ENCODE measurements at regions not wholly inside any gene's neighbourhood (a gene's known extent, or its start where the extent isn't known, plus 50 kb on each side); places are given as distances from the start of the nearest gene placed in this dataset.

GRCh38 chr12:78612190-78612589 is 252.4 kb upstream of the SYT1 start:
- no peak for DNase-seq (ENCODE audit: low spot score in 2 of 2)
- TF ChIP-seq CTCF (IDR thresholded peaks at IDR 0.05) (no peak), EP300 (IDR thresholded peaks at IDR 0.05) (no peak), POLR2A (IDR thresholded peaks at IDR 0.05) (no peak)
- Histone ChIP-seq H3K27me3 (no peaks in the 10 kb centered on the region), H3K36me3 (no peaks in the 10 kb centered on the region), H3K9me3 (peaks cover 0 to 6% (median 0%) of the 10 kb centered on the region in 4 donors), H3K4me1 (no peaks in the 10 kb centered on the region), H3K27ac (no peak overlapping the region), H3K4me3 (no peak overlapping the region)
- WGBS, 2 donors: 84 to 90% methylated on average over 2 of the region's 2 CpGs

GRCh38 chr12:78617683-78618082 is 246.9 kb upstream of the SYT1 start:
- TF ChIP-seq EP300 (IDR thresholded peaks at IDR 0.05) (no peak), CTCF (IDR thresholded peaks at IDR 0.05) (no peak), POLR2A (IDR thresholded peaks at IDR 0.05) (no peak)

GRCh38 chr12:78622529-78623195 is 241.9 kb upstream of the SYT1 start:
- H3K27me3 ChIP-seq: no peaks in the 10 kb centered on the region
- WGBS, 2 donors: 47% methylated on average over 3 of the region's 3 CpGs

More at GRCh38 chr12:78617683-78618082, 246.9 kb upstream of the SYT1 start:
- 89% methylated on average over 2 of the region's 2 CpGs for WGBS, 2 donors
- Histone ChIP-seq H3K36me3 (no peaks in the 10 kb centered on the region), H3K9me3 (peaks cover 0 to 8% (median 0%) of the 10 kb centered on the region in 4 donors), H3K4me1 (no peaks in the 10 kb centered on the region), H3K27ac (no peak overlapping the region), H3K27me3 (no peaks in the 10 kb centered on the region), H3K4me3 (no peak overlapping the region)
- no peak for DNase-seq (ENCODE audit: low spot score in 2 of 2)

GRCh38 chr12:78628491-78629100 is 236.0 kb upstream of the SYT1 start:
- Histone ChIP-seq H3K27me3 (no peaks in the 10 kb centered on the region), H3K9me3 (peaks cover 0 to 17% (median 0%) of the 10 kb centered on the region in 4 donors), H3K36me3 (no peaks in the 10 kb centered on the region), H3K4me1 (no peaks in the 10 kb centered on the region), H3K4me3 (no peak overlapping the region), H3K27ac (no peak overlapping the region)
- 76 to 88% methylated on average over 1 of the region's 1 CpG for WGBS, 2 donors
- no peak for TF ChIP-seq EP300 (IDR thresholded peaks at IDR 0.05)
- no peak for DNase-seq (ENCODE audit: low spot score in 2 of 2)

More at GRCh38 chr12:78622529-78623195, 241.9 kb upstream of the SYT1 start:
- no peak for TF ChIP-seq CTCF (IDR thresholded peaks at IDR 0.05)
- no peak for TF ChIP-seq POLR2A (IDR thresholded peaks at IDR 0.05)
- no peak for TF ChIP-seq EP300 (IDR thresholded peaks at IDR 0.05)
- no peaks in the 10 kb centered on the region for H3K36me3 ChIP-seq
- no peak for DNase-seq (ENCODE audit: low spot score in 2 of 2)
- no peak overlapping the region for H3K27ac ChIP-seq
- no peak overlapping the region for H3K4me3 ChIP-seq
- no peaks in the 10 kb centered on the region for H3K4me1 ChIP-seq
- H3K9me3 ChIP-seq: peaks cover 0 to 8% (median 0%) of the 10 kb centered on the region in 4 donors

GRCh38 chr12:78636231-78636855 is 228.2 kb upstream of the SYT1 start:
- Histone ChIP-seq H3K27me3 (no peaks in the 10 kb centered on the region), H3K9me3 (peaks cover 0 to 2% (median 0%) of the 10 kb centered on the region in 4 donors), H3K36me3 (no peaks in the 10 kb centered on the region), H3K4me1 (no peaks in the 10 kb centered on the region), H3K27ac (no peak overlapping the region), H3K4me3 (no peak overlapping the region)
- 49 to 63% methylated on average over 4 of the region's 4 CpGs for WGBS, 2 donors
- DNase-seq (ENCODE audit: low spot score in 2 of 2): no peak
- TF ChIP-seq EP300 (IDR thresholded peaks at IDR 0.05): no peak
- TF ChIP-seq POLR2A (IDR thresholded peaks at IDR 0.05): no peak
- no peak for TF ChIP-seq CTCF (IDR thresholded peaks at IDR 0.05)
